UCSD-AML1 (cell line): ENCODE measurements at regions not wholly inside any gene's neighbourhood (a gene's known extent, or its start where the extent isn't known, plus 50 kb on each side); places are given as distances from the start of the nearest gene placed in this dataset.
"Not testable (repeated sequence)": the region's sequence is repeated elsewhere in the genome, so short reads cannot be mapped to it uniquely, and the experiment has no call there.

Experiments used
- DNase-seq: peaks from one replicate; lab custom pipeline; 2025; ENCODE audit not compliant: unreplicated experiment; lab: John Stamatoyannopoulos, UW

- DNase-seq, result no peak
Observed at GRCh38 chr11:89613911-89614310, 96.2 kb upstream of the TRIM77 start.

DNA sequence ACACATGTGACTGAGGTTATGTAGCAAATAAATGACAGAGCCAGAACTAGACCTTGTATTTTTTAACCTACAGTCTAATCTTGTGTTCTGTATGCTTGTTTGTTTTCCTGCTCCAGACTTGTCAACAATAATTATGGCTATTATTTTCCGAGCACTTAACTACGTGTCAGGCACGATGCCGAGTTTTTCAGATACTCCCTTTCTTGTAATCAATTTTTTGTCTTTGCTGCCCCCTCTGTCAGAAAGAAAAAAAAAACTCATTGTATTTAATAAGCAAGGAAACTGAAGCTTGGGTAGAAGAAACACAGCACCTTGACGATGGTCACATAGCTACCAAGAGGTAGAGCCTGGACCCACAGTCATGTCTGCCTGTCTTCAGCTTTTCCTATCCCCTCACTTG is 95.7 kb upstream of the TRIM77 start:
- DNase-seq, result not testable (repeated sequence)

GRCh38 chr11:89615642-89616041 is 94.5 kb upstream of the TRIM77 start:
- DNase-seq, result not testable (repeated sequence)

DNA sequence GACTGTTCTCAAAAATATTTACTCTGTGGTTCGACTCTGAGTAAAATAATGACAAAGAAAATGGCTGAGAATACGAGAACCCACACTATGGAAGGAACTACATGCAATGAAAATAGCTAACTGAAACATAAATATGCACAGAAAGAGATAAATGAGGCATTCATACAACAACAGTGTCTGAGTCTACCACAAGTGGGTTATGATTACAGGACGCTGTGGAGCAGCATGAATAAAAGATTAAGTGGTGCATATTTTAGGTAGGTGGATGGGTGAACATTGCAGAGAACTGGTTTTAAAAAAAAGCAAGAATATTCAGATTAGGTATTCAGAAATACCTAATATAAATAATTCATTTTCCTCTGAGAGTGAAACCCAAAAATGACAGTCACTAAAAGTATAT is 93.9 kb upstream of the TRIM77 start:
- not testable (repeated sequence) for DNase-seq

DNA sequence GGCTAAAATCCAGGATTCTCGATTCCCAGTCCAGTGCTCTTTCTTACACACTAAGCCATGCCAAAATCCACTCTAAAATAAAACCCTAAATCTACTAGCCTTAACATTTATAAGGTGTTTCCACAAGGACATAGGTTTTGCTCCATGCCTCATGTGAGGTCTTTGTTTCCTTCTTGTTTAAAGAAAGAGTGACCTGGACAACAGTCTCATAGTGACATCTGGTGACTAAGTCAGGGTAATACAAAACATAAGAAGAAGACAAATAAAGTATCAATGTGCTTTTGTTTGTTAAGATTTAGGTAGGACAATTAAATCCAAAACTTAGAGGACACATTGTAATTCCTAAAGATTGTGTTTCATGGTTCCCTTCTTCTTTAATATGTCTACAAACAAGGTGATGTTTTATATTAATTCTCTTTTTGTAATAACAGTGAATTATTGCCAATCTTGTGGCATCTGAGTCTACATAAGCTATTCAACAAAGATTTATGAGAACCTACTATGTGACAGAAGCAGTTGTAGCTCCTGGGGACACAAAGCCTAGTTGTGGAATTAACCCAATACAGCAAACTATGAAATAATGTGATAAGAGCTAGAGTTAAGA is 93.0 kb upstream of the TRIM77 start:
- DNase-seq, result not testable (repeated sequence)

GRCh38 chr11:89620721-89621120 is 89.4 kb upstream of the TRIM77 start:
- DNase-seq, result not testable (repeated sequence)

DNA sequence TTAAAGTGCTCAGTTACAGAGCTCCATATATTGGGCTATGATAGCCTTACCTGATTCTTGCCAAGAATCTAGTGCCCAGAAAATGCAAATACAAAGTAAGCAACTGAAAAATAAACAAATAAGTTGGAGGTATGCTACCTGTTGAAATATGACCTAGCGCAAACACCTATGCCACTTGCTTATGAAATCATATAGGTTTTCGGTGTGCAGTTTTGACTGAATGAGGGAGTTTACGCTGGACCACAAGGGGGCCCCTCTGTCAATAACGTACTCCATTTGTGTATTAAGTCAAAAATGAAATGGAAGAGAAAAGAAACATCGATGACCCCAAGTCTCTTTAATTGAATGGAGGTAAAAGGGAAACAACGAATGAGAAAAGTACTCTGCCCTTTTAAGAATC is 84.9 kb upstream of the TRIM77 start:
- no peak for DNase-seq

GRCh38 chr11:89626366-89626765 is 83.7 kb upstream of the TRIM77 start:
- DNase-seq, result no peak

GRCh38 chr11:89626881-89627280 is 83.2 kb upstream of the TRIM77 start:
- DNase-seq, result not testable (repeated sequence)

DNA sequence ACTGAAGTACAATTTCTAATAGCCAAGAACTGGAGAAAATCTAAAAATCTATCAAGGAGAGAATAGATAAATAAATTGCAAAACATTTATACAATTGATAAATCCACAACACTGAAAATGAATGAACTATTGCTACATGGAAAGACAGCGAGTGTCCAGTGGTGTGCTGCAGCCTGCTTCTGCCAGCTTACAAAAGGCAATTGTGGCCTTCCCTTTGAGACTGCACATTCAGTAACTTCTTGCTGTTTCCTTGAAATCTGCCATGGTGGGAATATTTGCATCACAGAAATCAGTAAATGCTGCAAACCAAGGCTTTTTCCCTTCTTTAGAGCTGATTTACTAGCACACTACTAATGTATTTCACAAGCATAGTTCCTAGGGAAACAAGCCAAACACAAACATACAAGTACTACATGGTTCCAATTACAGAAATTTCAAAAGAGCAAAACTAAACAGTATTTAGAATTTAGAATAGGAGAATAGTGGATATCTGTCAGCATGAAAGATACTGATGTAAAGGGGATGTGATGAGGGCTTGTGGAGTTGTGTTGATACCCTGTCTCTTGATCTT is 76.9 kb upstream of the TRIM77 start:
- DNase-seq, result no peak

DNA sequence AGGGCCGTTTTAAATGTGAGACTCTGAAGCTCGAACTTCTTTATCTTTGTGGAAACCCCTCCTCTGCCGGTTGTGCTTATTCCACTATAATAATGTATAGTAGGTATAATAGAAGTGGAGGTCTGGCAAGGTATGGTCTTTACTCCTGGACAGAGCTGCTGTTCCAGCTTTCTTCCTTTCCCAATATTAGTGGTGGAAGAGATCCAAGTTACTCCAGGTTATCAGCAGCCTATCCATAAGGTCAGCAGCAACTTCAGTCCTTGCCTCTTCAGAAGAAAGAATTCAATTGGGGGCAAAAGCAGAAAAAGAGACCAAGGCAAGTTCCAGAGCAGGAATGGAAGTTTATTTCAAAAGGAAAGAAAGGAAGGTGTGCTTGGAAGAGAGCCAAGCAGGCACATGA is 69.3 kb upstream of the TRIM77 start:
- not testable (repeated sequence) for DNase-seq

GRCh38 chr11:89648232-89648631 is 61.9 kb upstream of the TRIM77 start:
- DNase-seq, result not testable (repeated sequence)

DNA sequence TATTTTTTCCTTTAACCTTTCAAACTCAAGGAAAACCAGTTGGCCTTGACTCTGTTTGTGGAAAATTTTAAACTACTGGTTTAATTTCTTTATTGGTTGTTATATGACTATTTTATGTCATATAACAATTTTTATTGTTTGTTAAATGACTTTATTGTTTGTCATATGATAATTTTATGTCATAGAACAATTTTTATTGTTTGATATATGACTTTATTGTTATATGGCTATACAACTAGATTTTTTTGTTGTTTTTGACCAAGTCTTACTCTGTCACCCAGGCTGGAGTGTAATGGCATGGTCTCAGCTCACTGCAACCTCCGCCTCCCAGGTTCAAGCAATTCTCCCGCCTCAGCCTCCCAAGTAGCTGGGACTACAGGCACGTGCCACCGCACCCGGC is 61.1 kb upstream of the TRIM77 start:
- DNase-seq, result not testable (repeated sequence)

- not testable (repeated sequence) for DNase-seq
Observed at GRCh38 chr11:89654669-89655068, 55.4 kb upstream of the TRIM77 start.

GRCh38 chr11:89658767-89659166 is 51.3 kb upstream of the TRIM77 start:
- not testable (repeated sequence) for DNase-seq

DNA sequence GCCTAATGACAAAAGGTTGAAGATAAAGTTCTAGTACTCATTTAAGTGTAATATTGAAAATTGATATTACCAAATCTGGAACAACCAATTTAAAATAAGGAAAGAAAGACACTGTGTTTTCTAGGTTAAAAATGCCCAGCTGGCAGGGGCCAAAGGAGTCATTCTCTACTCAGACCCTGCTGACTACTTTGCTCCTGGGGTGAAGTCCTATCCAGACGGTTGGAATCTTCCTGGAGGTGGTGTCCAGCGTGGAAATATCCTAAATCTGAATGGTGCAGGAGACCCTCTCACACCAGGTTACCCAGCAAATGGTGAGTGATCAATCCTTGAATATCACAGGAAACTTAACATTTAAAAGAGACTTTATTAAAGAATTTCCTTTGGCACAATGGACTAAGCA is 50.7 kb upstream of the TRIM77 start:
- DNase-seq, result not testable (repeated sequence)

DNA sequence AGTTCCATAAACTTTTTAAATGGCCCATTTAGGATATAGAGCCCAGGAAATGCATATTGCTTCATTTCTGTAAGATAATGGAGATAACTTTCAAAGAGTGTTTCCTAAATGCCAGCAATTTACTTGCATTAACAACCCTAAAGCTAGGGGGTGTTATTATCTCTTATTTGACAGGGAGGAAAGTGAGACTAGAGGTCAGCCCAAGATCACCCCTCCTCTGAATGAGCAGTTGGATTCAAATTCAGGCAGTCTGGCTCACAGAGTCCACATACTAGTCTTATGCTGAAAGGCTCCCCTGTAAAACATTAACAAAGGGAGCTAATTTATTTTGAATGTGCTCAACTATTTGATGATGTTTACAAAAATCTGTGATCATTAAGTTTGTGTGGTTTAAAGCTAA is 49.9 kb upstream of the TRIM77 start:
- no peak for DNase-seq
